ENCODE measurements at regions not wholly inside any gene's neighbourhood (a gene's known extent, or its start where the extent isn't known, plus 50 kb on each side); places are given as distances from the start of the nearest gene placed in this dataset.
A peak's percentile ranks its signal among the peaks of the same experiment; 100 is the strongest.

GRCh38 chr1:219472596-219472995 lies 140.3 kb downstream of the ZC3H11B start:
- no peak for DNase-seq

GRCh38 chr1:219467524-219467923 lies 145.4 kb downstream of the ZC3H11B start:
- DNase-seq = no peak

- DNase-seq = no peak
Measured at GRCh38 chr1:219466766-219467165, 146.1 kb downstream of the ZC3H11B start.

DNA sequence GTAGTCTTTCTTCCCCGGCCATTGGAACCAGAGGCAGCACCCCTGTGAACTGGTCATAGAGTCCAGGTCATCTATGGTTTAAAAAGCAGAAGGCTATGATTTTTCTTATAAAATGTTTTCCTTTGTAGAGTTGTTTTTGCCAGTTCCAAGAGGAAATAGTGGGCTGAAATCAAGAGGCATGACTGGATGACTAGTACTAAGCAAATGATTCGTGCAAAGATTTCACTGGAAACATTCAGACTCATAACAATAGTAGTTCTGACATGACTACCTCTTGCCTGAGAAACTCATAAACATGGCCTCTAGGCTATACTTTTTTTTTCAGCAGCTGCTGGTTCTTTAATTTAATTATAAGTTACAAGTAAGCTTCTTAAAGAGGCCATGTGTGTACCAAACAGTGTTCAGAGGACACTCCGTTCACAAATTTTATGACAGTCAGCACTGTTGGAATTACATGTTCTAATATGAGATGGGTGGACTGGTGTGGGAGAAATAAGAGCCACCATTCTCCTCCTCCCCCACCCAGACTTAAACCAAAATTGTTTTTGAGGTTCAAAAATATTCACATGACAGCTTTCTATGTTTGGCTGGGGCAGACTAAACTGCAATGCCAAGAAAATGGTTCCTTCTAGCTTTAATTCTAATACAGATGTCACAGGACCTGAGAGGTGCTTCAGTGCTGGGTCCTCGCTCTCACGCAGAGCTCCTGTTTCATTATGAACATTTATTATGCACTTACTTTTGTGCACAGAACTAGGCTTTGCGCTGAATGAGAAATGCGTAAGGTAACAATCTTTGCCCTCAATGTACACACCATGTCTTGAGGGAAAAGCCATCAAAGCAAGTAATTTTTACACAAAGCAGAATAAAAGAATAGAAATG lies 147.5 kb downstream of the ZC3H11B start:
- no peak for DNase-seq

GRCh38 chr1:219463636-219464035 lies 149.3 kb downstream of the ZC3H11B start:
- no peak for DNase-seq

- no peak for DNase-seq
Measured at GRCh38 chr1:219461981-219462400, 150.9 kb downstream of the ZC3H11B start.

- DNase-seq = no peak
Measured at GRCh38 chr1:219460896-219461815, 151.7 kb downstream of the ZC3H11B start.

DNA sequence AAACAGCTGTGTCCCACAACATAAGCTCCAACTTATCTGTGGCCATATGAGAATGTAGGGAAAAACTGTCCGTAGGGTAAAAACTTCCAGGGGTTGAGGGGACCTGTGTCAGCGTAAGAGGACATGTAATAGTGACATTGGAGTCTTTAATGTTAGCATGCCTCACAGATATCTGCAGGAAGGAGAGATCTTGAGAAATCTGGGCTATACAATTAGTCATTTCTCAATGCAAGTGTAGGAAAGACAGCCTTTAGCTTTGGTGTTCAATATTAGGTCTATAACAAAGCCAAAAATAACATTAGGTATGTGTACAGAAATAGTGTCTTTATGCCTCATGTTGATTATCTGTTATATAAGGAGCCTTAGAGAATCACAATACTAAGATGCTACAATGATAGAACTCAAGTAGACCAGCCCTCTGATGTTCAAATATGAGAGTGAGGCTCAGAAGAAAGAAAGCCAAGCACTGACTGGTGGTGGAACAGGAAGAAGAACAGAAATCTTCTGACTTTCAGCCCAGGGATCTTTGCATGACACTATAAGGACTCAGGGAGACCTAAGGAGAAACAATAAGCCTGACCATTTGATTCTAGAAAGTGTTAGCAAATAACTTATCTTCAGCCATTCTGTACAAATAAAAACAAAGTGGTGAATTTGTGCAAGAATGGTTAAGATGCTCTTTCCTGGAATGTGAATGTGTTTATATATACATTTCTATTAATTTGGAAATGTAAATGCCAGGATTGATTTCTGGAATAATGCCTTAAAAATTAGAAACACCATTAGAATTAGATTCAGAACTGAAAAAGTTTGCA lies 152.6 kb downstream of the ZC3H11B start:
- no peak for DNase-seq

DNA sequence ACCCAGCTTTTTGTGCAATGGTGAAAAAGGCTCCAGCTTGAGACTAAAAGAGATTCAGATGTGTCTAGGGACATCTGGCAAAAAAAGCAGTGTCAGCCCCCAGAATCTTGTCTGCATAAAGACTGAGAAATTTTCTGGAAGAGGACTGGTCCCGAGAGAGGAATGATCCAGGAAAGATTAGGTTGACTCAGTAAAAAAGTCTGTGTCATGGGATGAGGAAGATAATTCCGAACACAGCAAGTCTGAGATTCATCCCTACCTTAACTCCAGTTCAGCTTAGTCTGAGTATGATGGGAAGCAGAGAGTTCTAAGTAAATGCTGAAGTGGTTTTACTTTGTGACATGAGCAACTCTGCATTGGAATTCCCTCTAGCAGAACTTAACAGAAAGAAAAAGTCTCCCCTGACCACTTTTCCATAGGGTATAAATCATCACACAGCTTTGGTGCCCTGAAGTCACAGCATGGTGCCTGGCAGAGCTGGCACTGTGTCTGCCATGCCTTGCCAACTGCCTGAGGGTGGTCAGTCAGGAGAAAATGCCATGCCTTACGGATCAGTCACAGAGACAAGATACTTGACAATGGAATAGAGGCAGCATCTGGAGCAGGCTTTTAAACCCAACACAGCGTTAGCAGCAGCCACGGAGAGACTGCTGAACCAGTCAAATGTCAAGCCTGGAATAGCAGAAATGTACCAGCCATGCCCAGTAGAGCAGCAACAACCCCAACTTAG lies 153.4 kb downstream of the ZC3H11B start:
- DNase-seq = peak; percentile 39

GRCh38 chr1:219446288-219446687 lies 166.6 kb downstream of the ZC3H11B start:
- no peak for DNase-seq

- DNase-seq = no peak
Measured at GRCh38 chr1:219445864-219446263, 167.0 kb downstream of the ZC3H11B start.

- no peak for DNase-seq
Measured at GRCh38 chr1:219444474-219444873, 168.4 kb downstream of the ZC3H11B start.

DNA sequence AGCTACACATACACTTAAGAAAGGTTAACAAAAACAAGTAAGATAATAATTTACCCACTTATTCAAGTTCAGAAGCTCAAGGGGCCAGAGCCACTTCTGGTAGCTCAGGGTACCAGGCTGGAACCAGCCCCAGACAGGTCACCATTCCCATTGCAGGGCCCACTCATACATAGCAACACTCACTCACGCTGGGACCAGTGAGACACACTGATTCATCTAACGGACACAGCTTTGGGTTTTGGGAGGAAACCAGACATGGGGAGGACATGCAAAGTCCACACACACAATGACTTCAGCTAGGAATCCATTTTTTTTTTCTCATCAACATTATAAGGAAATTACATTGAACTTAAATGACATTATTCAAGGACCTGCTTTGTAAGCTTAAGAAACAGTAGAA lies 169.1 kb downstream of the ZC3H11B start:
- DNase-seq = no peak

- no peak for DNase-seq
Measured at GRCh38 chr1:219442611-219443061, 170.3 kb downstream of the ZC3H11B start.

DNA sequence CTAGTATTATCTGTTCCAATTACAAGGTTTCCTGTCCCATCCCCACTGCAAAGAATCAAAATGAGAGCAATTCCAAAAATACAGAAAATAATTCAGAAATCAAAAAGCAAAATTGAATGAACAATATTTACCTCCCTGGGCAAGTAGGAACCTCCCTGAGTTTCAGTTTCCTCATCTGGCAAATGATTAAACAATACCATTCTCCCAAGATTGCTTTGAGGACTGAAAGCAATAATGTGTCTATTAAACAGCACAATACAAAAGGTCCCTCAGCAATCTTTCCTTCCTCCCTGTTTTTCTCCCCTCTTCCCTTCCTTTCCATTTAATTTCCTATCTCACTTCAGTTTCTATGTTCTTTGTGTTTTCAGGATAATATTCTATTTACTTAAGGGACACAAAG lies 171.0 kb downstream of the ZC3H11B start:
- DNase-seq = no peak

DNA sequence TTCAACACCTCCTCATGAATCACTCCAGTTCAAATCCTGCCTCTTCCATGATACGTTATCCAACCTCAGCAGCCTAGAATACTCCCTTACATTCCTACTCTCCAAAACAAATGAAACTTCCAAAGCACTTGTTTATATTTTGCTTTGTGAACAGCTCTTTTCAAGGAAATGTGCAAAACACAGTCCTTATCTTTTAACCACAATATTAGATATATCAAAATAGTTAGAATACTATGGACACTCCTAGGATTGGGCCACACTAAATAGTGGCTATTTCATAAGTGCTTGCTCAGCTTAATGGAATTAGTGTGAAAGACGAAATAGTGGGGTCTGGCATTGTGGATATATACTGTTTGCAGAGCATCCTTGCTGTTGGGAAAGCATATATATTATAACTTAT lies 173.5 kb downstream of the ZC3H11B start:
- DNase-seq = no peak

DNA sequence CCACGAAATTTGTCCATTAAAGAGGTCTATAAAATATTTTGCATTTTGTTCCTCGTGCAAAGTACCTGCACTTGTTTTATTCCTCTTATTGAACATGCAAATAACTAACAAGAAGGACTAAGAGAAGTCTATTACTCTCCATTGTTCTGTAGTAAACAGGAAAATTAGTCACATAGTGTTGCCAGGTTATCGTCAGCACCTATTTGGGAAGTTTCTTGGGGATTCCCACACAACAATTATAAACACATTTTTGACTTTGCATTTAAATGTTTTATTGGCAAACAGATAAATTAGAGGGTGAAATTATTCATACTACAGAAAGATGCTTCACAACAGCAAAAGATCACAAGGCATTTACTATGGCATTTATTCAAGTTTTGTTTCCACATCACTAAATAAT lies 174.5 kb downstream of the ZC3H11B start:
- no peak for DNase-seq

- DNase-seq = no peak
Measured at GRCh38 chr1:219434923-219435297, 178.0 kb downstream of the ZC3H11B start.

GRCh38 chr1:219434285-219434922 lies 178.5 kb downstream of the ZC3H11B start:
- no peak for DNase-seq

DNA sequence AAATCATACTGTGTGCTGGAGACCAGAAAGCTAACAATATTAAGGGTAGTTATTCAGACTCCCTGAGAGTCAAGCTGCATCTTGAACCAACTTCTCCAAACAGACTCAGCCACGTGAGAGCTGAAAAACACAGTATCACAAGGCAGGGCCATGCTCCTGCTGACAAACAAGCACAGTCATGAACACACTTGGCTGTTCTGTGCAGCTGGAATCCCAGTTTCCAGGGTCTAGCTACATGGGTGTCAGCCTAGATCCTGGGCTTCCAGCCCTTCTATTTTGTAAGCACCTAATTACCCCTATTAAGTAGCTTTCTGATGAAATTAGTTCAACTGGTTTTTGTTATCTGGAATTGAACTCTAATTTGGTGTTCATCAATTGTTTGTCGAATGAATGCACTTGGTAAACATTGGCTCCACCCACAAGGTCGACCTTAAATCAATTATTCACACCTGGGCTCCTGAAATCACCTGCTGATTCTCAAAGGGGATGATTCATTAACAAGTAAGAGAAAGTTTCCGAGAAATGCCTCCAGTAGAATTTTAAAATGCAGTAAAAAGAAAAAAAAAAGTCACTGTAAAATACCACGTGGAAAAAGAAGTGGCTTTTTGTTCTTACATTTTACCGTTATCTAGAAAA lies 179.3 kb downstream of the ZC3H11B start:
- no peak for DNase-seq

DNA sequence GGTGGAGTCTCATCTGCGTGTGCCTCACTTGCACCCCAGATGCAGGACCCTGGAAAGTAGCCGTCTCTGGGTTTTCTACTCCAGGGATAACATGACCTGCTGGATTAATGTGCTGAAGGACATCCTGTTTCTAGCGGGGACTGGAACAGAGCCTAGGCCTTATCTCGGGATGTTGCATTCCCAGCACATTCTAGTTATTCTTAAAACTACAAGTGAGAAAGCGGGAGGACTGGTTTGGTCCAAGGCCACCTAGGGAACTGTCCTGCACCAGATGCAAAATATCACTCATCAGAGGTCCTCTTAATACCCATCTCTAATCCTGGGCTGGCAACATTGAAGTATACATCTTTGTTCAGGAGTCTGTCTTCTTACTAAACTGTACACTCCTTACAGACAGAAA lies 179.9 kb downstream of the ZC3H11B start:
- DNase-seq = no peak

Data from hindlimb muscle (tissue), 1 donor.